Suppressor macrophage treated with lipopolysaccharide for 4 hours (primary cell): ENCODE measurements at regions not wholly inside any gene's neighbourhood (a gene's known extent, or its start where the extent isn't known, plus 50 kb on each side); places are given as distances from the start of the nearest gene placed in this dataset.

Experiments
- DNase-seq: peaks from one replicate; pipeline ENCODE4 v3.0.0-alpha.2; 2020

- DNase-seq = no peak
Observed at GRCh38 chr10:30256084-30256483, 93.0 kb downstream of the MTPAP start.

DNA sequence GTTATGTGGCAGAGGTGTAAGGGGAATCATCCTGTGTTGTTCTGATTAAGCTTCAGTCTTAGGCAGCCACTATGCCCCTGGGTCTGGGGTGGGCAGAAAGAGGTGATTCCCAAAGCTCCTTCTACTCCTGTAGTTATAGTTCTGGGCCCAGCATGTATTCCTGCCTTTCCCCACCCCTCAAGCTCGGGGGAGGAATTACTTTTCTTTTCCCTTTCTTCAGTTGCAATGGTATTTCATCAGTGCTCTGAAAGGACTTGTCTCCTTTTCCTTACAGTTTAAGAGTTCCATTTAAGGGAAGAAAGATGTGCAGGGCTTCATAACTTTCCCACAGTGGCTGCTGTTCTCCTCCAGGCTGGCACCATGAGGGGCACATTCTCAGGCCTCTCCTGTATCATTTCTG lies 94.2 kb downstream of the MTPAP start:
- no peak for DNase-seq

DNA sequence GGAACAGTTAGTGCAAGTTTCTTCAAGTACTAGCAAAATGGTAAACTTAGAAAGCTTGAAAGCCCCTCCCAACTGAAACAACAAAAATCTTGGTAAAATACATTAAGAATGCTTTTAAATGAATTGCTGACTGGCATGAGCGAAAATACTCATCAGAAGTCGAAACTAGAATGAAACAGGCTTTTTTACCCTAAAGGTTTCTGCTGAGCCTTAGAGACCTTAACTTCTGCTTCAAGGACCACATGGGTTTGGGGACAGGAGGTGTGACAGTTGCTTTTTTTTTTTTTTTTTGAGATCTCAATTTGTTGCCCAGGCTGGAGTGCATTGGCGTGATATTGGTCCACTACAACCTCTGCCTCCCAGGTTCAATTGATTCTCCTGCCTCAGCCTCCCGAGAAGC lies 100.3 kb downstream of the MTPAP start:
- no peak for DNase-seq

DNA sequence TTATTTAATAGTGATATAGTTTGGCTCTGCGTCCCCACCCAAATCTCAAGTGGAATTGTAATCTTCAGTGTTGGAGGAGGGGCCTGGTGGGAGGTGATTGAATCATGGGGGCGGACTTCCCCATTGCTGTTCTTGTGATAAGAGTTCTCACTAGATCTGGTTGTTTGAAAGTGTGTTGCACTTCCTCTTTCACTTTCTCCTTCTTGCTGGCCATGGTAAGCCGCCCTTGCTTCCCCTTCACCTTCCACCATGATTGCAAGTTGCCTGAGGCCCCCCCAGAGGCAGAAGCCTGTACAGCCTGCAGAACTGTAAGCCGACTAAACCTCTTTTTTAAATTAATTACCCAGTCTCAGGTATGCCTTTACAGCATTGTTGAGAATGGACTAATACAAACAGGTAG lies 101.4 kb downstream of the MTPAP start:
- DNase-seq = peak; percentile 49

GRCh38 chr10:30241422-30242110 lies 107.5 kb downstream of the MTPAP start:
- no peak for DNase-seq

DNA sequence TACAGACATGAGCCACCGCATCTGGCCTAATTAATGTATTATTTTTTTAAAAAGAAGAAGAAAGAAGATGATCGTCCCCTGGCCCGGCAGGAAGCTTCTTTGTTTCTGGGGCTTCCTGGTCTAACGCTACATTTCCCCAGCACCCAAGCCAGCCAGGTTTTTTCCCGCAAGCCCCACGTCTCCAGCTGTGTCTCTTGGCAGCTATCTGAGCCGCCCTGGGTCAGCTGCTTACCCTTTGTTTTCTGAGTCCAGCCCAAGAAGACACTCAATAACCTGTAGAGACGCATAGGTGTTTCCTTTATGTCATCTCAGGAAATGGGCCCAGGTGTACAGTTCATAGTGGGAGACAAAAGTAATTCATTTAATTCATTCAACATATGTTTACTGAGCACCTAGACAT lies 110.2 kb downstream of the MTPAP start:
- no peak for DNase-seq

DNA sequence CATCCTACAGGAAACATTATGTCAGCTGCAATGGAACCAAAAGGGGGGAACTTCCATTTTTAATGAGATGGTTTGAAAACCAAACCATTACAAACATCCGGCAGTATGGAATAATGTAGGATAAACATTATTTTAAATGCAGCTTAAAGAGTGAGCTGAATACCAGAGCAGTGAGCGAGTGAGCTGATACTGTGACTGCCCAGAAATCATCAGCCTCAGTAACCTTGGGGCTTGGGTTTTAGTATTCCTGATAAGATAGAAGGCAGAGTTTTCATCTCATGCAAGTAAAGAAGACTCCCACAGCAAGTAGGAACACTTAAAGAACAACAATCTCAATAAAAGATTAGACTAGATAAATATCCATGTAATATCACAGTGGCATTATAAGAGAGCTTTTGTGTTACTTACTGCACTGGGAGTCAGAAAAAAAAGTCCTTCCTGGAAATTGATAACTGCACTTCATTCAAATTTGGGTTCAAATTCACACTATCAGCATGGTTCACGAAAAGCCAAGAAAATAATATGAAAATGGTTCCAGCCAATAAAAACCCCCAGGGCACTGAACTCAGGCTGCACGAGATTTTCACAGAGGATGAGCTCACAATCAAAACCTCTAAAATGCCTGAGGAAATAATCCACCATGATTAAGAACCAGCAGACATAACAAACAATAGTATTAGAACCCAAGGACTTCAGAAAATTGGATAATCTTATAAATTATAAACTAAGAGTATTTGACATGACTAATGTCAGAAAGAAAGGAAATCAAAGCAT lies 115.7 kb downstream of the MTPAP start:
- no peak for DNase-seq

GRCh38 chr10:30231709-30232108 lies 117.4 kb downstream of the MTPAP start:
- DNase-seq = no peak

DNA sequence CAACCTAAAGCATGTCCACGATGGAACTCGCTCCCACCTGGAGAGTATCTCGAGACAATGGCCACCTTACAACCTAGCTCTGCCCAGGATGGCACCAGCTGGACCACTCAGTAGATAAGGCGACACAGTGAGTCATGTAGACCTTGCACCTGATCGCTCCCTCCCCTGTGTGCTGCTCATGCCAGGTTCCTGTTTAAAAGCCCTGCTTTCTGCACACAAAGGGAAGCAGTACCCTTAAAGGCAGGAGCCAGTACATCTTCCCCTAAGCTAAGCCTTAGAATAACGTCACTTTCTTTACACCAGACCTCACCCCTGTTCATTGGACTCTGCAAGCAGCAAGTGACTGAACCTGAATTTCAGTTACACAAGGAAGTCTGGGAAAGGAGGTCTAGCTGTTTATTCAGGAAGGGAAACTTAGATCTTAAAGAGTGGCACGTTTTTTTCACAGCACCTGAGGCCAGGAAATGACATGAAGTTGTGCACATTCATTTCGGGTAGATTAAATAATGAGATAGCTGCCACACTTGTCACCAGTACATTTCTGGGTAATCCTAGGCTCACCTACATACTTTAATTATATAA lies 117.9 kb downstream of the MTPAP start:
- DNase-seq = no peak

DNA sequence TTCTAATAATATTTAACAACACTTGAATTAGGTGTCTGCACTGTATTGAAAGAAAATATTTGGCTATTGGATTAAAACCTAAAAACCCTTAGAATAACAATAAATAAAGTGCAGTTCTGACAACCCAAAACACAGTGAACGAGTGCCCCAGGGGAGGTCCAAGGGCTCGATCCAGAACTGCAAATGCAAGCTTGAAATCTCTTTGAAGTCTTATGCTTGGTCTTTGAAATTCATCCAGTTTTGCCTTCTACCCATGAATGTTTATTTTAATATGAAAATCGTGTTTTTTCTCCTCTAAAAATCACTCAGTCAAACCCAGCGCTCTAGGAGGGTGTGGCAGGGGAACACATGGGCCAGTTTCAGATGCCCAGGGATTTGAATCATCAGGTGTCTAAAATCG lies 119.5 kb downstream of the MTPAP start:
- DNase-seq = no peak

- no peak for DNase-seq
Observed at GRCh38 chr10:30228417-30229036, 120.6 kb downstream of the MTPAP start.

DNA sequence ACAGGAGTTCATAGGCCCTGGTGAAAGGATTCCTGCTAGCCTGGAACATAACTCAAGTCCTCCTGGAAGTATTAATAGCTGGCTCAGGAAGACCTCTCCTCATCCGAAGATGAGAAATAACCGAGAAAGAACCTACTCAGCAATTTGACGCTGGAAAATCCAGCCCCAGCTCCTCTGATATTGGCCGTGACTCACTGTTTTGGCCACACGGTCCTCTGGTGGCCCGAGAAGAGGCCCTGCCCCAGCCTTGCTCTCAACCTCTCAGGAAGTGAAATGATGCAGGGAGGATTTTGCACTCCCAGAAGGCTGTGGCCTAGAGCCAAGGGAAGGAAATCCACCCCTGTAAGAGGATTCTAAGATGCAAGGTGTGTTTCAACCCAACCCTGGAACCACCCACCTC lies 121.6 kb downstream of the MTPAP start:
- no peak for DNase-seq

- peak; percentile 26 for DNase-seq
Observed at GRCh38 chr10:30219971-30220751, 128.9 kb downstream of the MTPAP start.

GRCh38 chr10:30216821-30217220 lies 132.3 kb downstream of the MTPAP start:
- DNase-seq = no peak

- DNase-seq = peak; percentile 5
Observed at GRCh38 chr10:30215623-30216022, 133.5 kb downstream of the MTPAP start.

DNA sequence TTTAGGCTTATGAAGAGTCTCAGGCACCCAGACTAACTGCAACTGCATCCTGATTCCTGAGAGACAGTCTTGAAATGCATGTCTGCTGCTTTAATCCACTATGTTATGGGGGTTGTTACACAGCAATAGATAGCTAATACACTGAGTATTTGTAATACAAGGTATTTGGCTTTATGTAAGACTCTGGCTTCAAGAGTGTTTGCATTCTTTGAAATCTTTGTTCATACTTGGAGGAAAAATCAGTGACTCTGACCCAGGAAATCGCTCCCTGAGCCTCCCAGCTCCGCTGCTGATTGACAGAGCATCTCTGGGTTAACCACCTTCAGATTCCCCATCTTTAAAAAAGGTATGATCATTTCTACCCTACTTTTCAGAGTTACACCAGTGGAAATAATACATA lies 133.9 kb downstream of the MTPAP start:
- no peak for DNase-seq

GRCh38 chr10:30210296-30210695 lies 138.8 kb downstream of the MTPAP start:
- DNase-seq = no peak

DNA sequence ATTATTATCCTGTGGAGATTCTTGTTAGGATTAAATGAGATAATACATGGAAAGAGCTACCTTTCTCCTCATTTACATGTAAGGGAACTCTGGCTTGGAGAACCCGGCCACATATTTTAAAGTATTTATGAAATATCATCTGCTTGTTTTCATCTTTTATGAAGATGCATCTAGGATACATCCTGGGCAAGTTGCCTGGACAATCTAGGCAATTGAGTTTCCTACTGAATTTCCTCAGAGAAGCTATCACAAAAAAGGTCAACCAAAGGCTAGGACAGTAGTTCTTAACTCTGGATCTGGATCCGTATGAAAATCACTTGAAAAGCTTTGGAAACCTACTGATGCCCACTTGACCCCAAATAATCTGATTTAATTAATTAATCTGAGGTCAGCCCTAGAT lies 140.7 kb downstream of the MTPAP start:
- no peak for DNase-seq

DNA sequence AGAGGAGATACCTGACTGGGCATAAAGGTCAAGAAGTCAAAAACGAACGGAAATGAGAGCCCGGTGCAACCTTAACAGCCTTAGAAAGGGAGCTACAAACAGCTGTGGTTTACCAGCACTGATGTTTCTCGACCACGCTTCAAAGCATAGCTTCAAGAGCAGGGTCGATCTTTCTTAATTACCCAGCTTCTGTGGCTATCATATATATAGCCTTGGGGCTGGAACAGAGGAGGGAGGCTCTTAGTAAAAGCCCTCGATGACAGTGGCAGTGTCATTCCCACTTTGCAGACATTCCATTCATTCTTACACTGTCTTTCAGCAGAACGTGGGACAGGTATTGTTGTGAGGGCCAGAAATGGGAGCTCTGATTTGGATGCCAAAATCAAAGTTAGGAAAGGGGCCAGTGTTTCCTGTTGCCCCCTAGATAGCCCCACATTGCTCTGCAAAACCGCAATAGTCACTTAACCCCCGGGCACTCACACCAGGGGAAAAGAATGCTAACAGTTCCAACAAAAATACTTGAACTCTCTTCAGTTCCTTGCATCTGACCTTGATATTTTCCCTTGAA lies 141.5 kb downstream of the MTPAP start:
- no peak for DNase-seq

- no peak for DNase-seq
Observed at GRCh38 chr10:30200017-30200415, 140.6 kb upstream of the JCAD start.

DNA sequence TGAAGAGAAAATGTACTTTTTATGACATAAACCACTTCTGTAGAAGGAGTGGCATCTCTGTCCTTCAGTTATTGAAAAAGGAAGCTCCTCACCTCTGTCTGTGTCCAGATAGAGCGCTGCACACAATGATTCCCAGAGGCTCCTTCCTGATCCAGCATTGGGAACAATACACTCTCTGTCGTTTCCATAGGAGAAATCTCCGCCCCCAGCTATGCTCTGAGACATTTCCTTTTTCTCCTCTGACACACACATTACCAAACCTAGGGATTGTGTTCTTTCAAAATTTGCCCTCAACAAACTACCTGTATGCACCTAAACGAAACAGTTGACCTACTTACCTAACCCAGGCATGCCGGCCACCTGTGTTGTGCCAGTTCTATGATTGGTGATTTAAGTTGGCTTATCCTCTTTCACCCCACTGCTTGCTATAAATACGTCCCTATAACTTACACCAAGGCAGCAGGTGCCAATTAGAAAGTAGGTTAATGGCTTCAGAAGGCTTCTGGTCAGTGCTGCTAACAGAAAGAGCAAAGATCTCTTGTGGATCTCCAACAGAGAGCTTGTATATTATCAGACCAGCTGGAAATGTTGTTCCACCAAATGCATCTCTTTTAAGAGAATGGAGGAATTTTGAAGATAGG lies 140.1 kb upstream of the JCAD start:
- DNase-seq = no peak

DNA sequence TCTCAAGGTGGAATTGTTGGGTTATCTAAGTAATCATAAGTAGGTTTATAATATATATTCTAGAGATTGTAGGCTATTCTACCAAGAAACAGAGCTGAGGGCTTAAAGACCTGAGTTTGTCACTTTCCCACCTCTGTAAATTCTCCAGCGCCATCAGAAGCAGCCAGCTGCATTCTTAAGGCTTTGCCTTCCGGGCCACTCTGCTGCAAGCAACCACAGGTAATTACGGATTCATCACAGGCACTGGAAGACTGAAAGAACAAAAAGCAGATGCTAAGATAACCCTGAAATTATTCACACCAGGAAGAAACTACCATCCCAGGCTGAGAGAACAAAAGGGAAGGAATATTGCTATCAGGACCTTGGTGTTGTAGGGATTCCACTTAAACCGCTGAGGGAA lies 137.8 kb upstream of the JCAD start:
- no peak for DNase-seq
